Vagina (tissue), 2 donors: ENCODE measurements at regions not wholly inside any gene's neighbourhood (a gene's known extent, or its start where the extent isn't known, plus 50 kb on each side); places are given as distances from the start of the nearest gene placed in this dataset.

Source experiments
- POLR2A ChIP-seq, 2 donors: fragments of 450-650 bp; IDR thresholded peaks; one replicate each; pipeline ENCODE4 v1.6.1; 2017; ENCODE audit warnings: antibody characterized with exemption in 2 of 2, mild to moderate bottlenecking in 2 of 2, moderate library complexity in 2 of 2
- POLR2AphosphoS5 ChIP-seq, 2 donors: sonication (generic); formaldehyde crosslinking; IDR thresholded peaks; one replicate each; pipeline ENCODE4 v1.9.0; 2017; ENCODE audit warnings: antibody characterized with exemption in 2 of 2, mild to moderate bottlenecking in 2 of 2, low read depth in 1 of 2; ENCODE audit not compliant: insufficient read depth in 1 of 2
- TF ChIP-seq, protein P1 (sequence below), 3 experiments: fragments of 450-650 bp in 2 of 3; fragments of 200-600 bp in 1 of 3; sonication (generic) in 1 of 3; IDR thresholded peaks; one replicate each; pipeline ENCODE4 v1.5.1; 2017 to 2019; ENCODE audit warnings: antibody characterized with exemption in 3 of 3, mild to moderate bottlenecking in 2 of 3, moderate library complexity in 2 of 3

DNA sequence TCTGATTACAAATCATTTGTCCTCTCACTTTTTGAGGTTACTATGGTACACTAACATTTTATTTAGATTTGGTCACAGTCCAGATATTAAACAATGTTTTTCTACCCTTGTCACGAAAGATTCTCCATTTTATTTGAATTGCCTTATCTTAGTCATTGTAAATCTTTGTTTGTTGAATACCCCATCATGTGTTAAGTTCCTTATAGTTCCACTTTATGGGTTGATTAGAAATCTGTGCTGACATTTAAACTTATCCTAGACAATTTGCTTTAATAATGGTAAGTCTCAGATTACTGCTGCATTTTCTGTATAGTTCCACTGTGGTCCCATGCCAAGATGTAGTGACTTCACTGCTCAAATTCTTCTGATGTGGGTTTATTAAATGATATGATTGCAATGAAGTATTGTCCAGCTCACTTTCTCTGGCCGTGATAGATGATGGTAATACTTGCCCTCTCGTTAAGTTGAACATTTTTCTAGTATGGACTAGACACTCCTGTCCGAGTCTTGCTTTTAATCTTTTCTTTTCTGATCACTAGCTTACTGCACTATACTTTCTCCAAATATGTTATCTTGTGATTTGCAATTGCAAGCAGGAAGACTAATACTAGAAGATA is 1107.3 kb downstream of the SLC6A15 start:
- TF ChIP-seq POLR2A (IDR thresholded peaks at IDR 0.05) (no peak), POLR2AphosphoS5 (IDR thresholded peaks at IDR 0.05; ENCODE audit: insufficient read depth in 1 of 2, low read depth in 1 of 2) (no peak)
- TF ChIP-seq, protein P1, sequence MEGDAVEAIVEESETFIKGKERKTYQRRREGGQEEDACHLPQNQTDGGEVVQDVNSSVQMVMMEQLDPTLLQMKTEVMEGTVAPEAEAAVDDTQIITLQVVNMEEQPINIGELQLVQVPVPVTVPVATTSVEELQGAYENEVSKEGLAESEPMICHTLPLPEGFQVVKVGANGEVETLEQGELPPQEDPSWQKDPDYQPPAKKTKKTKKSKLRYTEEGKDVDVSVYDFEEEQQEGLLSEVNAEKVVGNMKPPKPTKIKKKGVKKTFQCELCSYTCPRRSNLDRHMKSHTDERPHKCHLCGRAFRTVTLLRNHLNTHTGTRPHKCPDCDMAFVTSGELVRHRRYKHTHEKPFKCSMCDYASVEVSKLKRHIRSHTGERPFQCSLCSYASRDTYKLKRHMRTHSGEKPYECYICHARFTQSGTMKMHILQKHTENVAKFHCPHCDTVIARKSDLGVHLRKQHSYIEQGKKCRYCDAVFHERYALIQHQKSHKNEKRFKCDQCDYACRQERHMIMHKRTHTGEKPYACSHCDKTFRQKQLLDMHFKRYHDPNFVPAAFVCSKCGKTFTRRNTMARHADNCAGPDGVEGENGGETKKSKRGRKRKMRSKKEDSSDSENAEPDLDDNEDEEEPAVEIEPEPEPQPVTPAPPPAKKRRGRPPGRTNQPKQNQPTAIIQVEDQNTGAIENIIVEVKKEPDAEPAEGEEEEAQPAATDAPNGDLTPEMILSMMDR (IDR thresholded peaks at IDR 0.05): no peak
